Neural cell (in vitro differentiated cells): ENCODE measurements at regions not wholly inside any gene's neighbourhood (a gene's known extent, or its start where the extent isn't known, plus 50 kb on each side); places are given as distances from the start of the nearest gene placed in this dataset.

ENCODE experiments used
- CTCF ChIP-seq: fragments of 450-650 bp; IDR thresholded peaks from 2 replicates; pipeline ENCODE4 v1.5.1; 2014; ENCODE audit warnings: antibody characterized with exemption, mild to moderate bottlenecking, moderate library complexity; ENCODE audit not compliant: poor library complexity, severe bottlenecking
- EP300 ChIP-seq: fragments of 450-650 bp; conservative IDR thresholded peaks from 2 replicates; pipeline ENCODE4 v1.6.1; 2014; ENCODE audit warnings: antibody characterized with exemption, mild to moderate bottlenecking, moderate library complexity; ENCODE audit not compliant: poor library complexity, severe bottlenecking
- EZH2 ChIP-seq: fragments of 200-600, 300-800 bp; shearing (Covaris generic), sonication (generic); IDR thresholded peaks from 2 replicates; pipeline ENCODE4 v1.6.1; 2014; ENCODE audit warnings: antibody characterized with exemption, low read length, borderline replicate concordance, mild to moderate bottlenecking; ENCODE audit not compliant: insufficient read depth, poor library complexity, severe bottlenecking
- MXI1 ChIP-seq: fragments of 450-650 bp; conservative IDR thresholded peaks from 2 replicates; pipeline ENCODE4 v1.6.1; 2014; ENCODE audit warnings: antibody characterized with exemption, mild to moderate bottlenecking; ENCODE audit not compliant: poor library complexity, severe bottlenecking
- POLR2AphosphoS5 ChIP-seq: IDR thresholded peaks from 2 replicates; pipeline ENCODE4 v1.6.1; 2012
- RAD21 ChIP-seq: fragments of 450-650 bp; conservative IDR thresholded peaks from 2 replicates; pipeline ENCODE4 v1.6.1; 2014; ENCODE audit warnings: antibody characterized with exemption, mild to moderate bottlenecking, moderate library complexity
- REST ChIP-seq: IDR thresholded peaks from 2 replicates; pipeline ENCODE4 v1.6.1; 2012; ENCODE audit warnings: borderline replicate concordance
- SMC3 ChIP-seq: fragments of 450-650 bp; conservative IDR thresholded peaks from 2 replicates; pipeline ENCODE4 v1.6.1; 2014; ENCODE audit warnings: antibody characterized with exemption, mild to moderate bottlenecking, moderate library complexity; ENCODE audit not compliant: poor library complexity

GRCh38 chr13:74346960-74347359 lies 212.8 kb upstream of the KLF12 start:
- TF ChIP-seq CTCF (no peak), RAD21 (no peak), EZH2 (no peak), POLR2AphosphoS5 (no peak), REST (no peak), MXI1 (no peak), SMC3 (no peak), EP300 (no peak)
